ENCODE measurements at regions not wholly inside any gene's neighbourhood (a gene's known extent, or its start where the extent isn't known, plus 50 kb on each side); places are given as distances from the start of the nearest gene placed in this dataset.

DNA sequence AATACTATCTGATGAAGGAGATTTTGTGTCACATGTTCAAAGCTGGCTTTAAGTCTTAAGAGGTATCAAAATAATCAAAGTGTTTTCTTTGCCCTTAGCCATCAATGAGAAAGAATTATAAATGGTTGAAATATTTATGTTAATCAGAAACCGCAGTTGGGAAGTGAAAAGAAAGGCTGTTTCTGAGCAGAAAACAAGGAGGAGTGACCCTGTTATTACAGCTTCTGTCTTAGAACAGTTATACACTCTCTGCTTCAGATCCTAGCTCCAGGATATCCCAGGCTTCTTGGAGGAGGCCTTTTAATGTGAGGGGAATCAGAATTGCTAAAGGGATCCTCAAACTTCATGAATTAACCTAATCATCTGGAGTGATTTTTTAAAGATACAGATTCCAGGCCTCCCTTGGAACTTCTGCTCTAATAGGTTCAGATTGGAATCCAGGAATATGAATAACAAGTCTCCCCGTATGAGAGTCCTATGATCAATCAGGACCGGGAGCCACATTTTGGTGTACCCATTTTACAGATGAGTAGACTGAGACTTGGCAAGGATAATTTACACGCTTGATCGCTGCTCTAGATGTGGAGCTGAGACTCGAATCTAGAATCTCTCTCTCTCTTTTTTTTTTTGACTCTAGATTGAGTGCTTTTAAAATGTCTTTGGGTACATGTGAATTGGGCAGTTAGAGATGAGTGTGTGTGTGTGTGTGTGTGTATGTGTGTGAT, 50.8 kb upstream of the JAG1 start:
- DNase-seq = no peak

DNA sequence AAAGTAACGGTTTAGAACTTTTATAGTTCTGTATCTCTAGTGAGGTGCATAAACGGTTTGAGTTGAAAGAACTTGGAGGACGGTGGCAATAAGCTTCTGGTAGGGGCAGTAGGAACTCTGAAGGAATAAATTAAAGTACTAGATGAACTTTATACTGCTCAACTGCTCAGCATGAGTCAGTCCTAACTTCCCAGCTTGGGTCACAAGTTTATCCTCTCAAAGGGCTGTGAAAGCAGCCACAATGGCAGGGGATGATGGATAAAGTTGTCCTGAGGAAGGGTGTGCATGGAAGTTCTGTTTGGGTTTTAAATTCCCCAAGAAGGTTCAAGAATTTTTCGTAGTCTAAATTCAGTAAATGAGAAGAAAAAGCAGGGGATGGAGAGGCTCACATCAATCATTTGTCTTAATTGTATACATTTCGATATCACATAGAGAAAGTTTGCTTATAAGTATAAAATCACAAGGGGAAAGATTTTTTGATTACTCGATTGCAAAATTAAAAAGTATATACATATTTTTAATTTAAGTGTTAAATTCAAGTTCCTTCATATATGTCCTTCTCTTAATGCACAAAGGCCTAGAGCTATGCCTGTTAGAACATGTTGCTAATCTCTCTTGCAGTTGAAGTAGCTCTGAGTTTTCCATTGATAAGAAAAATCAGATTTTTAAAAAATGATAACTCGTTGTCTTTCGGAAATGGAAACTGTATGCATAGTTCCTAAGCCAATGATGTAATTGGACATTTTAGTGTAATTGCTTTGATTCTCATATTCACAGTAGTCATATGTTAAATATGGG, 55.3 kb upstream of the JAG1 start:
- no peak for DNase-seq

DNA sequence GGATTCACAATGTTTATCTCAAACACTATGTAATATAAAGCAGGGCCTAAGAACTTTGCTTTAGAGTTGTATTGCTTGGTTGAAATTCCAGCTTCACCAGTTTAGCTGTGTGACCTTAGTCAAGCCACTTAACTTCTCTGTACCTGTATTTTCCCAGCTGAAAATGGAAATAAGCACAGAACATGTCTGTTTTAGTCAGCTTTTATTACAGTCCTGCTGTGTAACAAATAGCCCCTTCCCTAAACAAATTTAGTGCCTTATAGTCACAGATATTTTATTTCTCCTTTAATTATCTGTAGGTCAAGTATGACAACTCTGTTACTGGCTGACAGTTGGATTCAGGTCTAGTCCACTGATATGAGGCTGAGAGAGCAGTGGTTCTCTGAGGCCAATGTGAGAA, 56.0 kb upstream of the JAG1 start:
- DNase-seq = no peak

DNA sequence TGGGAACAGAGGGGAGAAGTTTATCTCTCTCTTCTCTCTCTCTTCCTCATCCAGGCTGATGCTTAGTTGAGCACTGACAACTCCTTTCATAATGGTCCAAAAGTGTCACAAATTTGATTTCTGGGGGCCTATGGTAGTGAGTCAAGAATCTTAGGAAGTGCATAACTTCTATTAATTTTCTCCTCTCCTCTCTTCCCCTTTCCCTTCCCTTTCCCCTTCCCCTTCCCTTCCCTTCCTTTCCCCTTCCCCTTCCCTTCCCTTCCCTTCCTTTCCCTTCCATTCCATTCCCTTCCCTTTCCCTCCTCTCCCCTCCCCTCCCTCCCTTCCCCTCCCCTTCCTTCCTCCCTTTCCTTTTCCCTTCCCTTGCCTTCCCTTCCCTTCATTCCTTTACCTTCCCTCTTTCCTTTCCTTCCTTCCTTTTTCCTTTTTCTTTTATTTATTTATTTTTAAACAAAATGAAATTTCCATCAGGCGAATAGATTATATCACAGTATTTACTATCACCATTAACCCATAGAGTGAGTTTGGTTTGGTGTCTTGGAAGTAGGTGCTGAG, 56.9 kb upstream of the JAG1 start:
- no peak for DNase-seq

DNA sequence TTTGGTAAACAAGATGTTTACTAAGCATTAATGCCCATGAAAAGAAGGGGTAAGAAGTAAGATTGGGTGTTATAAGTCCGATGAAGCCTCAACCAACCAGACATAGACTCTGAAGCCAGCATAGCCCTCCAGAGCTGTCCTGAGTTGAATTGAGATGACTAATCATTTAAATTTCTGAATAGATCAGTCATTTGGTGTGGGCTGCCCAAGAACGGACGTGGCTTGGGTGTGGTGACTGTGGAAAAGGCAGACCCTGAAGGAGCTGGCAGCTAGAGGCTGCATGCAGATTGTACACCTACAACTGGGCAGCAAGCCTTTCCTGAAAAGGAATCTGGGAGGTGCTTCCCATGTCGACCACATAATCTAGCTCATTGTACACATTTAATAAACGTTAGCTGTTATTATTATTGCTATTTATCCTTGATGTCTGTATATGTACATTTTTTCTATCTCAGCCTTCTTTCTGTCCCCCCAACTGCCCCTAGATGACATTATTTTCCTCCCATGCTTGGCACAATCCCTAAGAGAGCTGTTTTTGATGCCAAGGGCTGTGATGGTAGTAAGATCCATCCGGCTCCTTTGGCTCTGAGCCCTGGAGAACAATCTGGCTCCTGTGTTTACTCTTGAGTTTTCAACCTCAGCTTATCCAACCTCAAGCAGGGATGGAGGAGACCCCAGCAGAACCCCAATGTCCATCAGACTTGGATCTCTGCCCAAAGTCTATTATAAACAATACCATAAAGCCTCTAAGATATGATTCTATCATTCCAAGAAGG, 57.6 kb upstream of the JAG1 start:
- DNase-seq = no peak

DNA sequence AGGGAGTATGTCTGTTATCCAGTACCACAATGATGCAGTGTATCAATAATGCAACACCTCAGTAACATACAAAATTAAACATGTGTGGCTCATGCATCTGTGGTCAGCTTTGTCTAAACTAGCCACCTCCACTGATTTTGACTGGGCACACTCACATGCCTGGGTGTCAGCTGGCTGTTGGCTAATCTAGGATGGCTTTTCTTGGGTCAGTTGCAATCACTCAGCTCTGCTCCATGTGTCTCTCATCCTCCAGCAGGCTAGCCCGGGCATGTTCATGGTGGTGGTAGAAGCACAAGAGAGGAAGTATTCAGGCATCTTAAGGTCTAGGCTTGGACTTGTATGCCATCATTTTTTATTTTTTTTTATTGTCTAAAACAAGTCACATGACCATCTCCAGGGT, 59.3 kb upstream of the JAG1 start:
- no peak for DNase-seq

DNA sequence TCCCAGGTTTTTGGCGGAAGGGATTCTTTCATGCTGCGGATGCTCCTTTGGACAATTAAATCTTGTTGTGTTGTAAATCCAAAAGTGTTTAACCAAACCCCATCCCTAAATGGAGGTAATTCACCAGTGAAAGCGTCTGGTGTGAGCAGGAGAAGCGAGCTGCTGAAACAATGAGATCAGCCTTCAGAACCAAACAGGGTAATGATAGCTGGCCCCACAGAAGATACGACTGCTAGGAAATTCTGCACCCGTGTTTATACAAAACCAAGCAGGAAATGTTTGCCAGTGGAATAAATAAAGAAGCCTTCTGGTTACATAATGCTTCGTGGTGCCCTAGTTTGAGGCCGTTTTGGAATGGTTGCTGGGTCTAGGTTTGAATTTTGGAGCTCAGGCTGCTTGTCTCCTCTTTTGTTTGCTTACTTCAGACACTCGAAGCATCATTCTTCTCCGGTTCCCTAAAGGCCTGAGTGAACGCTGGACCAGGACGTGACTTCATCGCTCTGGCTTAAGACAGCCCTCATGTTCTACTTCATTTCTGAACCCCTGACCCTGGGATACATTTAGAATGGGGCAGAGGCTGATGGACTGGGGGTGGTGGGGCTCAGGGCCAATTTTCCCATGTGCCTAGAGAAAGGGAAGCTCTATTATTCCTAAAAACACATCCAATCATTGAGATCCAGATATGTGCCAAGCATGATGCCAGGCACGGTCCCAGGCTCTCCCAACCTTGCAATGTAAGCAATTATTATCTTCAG, 61.6 kb upstream of the JAG1 start:
- no peak for DNase-seq

DNA sequence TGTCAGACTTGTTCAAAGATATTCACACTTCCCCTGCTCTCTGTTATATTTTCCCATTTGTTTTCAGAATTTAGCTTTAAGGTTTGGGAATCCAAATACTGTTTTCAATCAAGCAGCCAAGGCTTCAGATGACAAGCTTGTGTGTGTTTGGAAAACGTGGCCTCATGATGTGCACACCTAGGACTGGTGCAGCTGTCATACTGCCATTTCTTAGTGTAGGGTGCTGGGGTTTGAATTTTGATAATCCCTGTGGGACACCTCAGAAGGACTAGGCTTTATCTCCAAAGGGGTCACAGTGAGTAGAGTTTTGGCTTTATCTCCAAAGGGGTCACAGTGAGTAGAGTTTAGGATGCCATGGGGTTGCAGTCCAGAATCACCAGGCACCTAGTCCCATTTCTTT, 65.3 kb upstream of the JAG1 start:
- no peak for DNase-seq

DNA sequence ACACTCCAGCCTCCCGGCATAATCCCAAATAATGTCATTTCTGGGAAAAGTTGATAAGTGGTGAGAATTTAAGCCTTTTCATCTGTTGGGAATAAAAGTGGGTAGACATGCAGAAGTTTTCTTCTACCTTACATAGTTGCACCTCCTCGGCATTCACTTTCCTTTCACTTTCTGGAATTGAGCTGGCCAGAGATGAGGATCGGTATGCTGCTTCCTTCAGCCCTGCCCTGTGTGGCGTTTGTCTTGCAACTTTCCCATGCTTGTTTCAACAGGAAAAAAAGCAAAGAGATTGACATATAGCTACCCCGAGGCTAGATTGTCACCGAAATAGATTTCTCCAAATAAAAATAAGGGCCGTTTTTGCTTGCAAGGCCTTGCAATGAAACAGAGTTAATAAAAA, 65.8 kb upstream of the JAG1 start:
- peak; percentile 40 for DNase-seq

DNA sequence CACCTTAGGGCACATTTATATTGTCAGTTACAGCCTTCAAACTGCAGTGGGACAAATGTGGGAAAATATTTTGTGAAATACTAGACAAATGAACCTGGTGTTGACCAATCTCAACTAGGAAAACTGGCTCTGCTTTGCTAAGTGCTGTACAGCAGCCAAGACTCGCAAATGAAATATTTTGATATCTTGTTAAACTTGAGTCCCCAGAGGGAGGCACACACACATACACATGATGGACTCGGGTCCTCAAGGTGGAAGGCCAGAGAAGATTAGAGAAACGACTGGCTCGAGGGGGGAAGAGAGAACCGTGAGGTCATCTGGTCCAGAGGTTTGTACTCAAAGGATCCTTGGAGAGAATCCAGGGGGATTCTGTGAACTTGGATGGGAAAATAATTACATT, 67.3 kb upstream of the JAG1 start:
- no peak for DNase-seq

DNA sequence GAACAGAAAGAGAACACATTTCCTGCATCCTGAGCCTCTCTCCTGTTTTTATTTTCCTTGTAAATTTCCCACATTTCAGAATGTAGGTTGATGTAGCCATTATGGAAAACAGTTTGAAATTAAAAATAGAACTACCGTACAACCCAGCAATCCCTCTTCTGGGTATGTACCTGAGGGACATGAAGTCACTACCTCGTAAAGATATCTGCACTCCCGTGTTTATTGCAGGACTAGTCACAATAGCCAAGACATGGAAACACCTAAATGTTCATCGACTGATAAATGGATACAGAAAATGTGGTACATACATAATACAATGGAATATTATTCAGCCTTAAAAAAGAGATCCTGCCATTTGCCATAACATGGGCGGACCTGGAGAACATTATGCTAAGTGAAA, 72.0 kb upstream of the JAG1 start:
- DNase-seq = no peak

DNA sequence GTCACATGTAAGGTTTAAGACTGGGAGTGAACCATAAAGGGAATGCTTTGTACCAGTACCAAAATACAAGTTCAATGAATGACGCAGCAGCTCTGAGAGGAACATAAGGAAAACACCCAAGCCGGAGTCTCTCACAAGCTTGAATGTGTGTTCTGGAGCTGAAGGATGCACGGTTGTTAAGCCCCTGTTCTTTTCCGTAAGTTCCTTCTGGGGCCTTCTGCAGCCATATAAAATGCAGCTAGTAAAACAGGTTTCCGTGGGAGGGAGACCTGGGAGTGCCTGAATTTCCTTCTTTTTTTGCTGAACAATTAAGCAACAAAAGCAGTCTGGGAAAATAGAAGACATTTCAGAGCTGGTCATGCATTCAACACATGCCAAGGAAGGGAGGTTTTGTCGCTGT, 73.2 kb upstream of the JAG1 start:
- DNase-seq = peak; percentile 19

DNA sequence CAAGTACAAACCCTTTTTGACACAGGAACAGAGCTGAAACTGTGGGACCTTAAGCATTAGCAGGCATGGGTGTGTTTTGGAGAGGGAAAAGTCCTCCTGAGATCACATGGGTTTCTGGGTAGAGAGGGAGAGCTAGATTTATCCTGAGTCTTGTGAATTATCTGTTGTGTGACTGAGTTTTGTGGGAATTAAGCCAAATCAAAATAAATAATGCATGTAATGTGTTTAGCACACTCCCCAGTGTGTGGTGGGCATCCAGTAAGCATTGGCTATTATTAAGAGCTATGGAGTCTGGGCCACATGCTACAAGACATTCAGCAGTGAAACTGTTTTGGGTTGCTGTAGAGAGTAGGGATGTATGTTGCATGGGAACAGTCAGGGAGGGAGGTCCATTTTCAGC, 75.3 kb upstream of the JAG1 start:
- no peak for DNase-seq

DNA sequence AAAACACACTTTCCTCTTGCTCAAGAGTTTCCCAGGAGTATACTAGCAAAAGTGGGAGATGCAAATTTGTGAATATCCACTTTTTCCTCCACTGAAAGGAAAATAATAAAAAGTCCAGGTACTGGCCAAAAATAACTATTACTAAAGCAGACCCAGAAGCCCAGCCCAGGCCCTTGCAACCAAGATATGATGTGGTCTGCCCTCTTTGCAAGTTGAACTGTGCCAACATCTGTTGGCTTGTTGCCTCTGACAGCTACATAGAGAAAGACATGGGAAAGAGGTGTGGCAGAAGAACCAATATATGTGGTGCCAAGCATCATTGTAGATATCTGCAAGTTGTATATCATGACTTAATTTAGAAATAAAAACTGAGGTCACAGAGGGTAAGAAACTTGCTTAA, 78.4 kb upstream of the JAG1 start:
- DNase-seq = no peak

DNA sequence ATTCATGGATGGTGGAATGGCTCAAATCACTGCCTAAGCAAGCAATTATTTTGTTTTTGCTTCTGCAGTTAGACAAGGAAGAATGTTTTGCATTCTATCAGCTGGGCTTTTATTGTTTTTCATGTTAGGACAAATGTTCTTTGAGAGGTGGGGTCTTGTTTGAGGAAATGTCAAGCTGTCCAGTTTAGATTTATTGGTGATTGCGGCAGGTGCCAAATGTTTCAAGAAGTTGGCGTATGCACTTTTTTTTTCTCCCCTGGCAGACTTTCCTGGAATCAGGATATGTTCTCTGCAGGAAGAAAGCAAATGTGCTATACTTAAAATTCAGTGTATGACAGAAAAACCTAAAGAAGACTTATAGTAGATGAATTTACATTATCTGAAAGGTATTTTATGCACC, 81.0 kb upstream of the JAG1 start:
- no peak for DNase-seq

DNA sequence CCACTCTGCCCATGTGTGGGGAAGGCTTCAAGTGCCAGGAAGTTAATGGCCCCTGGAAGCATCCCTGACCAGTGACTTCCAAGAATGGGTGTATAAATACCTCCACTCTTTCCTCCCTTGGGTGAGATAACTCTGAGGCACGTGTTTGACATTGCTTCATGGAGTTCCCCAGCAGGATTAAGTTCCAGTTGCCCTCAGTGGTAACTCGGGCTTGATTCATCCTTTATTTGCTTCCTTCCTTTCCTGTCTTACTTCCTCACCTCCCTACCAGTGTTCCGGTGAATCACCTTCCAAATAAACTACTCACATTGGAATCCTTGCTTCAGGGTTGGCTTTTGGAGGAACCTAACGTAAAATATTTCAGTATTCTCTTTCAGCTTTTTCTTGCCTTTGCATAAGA, 84.6 kb upstream of the JAG1 start:
- peak; percentile 10 for DNase-seq

DNA sequence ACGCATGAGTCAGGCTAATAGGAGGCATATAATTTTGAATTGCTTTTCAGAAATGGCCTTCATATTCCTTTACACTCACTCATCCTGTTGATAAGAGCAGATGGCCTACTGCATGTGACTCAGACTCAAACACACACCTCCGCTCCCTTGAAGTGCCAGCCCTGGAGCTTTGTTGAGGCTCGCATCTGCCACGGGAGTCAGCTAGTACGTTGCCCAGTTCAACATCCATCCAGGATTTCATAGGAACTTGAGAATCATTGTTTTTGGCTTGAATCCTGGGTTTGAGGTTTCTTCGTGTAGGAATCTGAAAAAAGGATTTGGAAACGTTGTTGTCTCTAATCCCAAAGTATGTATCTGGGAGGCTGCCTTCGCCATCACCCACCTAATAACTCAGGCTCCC, 87.4 kb upstream of the JAG1 start:
- no peak for DNase-seq

DNA sequence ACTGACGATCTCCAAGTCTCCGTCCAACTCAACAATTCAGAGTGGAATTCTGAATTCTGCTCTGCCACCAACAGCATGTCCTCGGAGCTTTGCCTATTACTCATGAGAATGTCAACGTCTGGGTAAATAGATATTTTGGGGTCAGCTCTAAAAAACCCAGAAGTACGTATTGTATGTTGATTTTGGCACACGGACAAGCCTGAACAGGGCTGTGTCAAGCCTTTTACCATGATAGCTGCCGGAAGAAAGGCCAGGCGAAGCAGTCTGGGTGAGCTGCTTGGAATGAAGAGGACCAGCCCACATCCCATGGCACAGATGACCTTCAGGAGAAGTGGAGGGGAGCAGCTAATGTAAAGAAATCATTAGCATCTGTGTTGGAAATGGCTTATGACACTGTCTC, 88.0 kb upstream of the JAG1 start:
- DNase-seq = no peak

DNA sequence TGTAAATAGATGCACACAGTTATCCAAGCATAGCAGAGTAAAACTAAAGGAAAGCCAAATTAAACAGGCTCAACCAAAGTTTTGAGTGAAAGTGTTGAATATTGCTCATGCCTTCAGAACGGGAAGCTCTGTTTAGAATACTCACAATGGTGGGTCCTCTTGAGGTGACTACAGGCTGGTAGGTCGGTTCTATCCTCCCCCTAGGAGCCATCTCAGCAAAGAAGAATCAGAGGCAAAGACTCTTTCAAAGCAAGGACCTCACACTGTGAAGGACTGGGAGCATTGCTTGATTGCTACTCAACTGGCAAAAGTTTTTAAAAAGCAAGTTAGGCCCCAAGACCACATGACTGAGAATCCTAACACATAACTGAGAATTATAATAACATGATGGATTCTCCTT, 88.4 kb upstream of the JAG1 start:
- DNase-seq = no peak

DNA sequence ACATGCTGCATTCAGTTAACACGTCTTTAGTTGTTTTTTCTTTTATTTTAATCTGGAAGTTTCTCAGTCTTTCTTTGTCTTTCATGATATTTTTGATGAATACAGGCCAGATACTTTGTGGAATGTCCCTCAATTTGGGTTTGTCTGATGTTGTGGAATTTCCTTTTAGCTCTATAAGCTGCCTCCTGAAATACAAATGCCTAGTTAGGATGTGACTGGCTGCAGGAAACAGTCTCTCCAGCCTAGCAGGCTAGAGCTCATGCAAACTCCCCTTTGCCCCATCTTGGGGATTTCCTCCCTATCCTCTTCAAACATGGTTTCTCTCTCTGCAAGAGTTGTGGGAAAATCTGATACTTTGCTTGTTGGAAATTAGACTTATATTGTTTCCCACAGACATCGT, 89.3 kb upstream of the JAG1 start:
- DNase-seq = no peak

DNA sequence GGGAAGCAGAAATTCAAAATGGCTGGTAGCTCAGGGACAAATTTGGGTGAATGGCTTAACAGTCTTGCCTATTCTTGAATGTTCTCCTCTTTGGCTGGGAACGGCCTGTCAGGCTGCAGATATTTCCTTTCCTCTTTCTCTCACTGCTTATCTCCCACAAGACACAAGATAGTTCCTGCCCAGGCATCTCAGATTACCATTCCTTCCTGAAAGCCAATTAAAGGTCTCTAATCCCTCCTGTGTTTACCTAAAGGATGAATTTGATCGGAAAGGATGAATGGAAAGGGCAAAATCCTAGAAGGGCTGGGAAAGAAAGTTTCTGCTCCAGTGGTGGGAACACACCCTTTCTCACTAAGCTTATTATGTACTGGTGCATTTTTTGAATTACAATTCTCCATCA, 95.9 kb upstream of the JAG1 start:
- no peak for DNase-seq

DNA sequence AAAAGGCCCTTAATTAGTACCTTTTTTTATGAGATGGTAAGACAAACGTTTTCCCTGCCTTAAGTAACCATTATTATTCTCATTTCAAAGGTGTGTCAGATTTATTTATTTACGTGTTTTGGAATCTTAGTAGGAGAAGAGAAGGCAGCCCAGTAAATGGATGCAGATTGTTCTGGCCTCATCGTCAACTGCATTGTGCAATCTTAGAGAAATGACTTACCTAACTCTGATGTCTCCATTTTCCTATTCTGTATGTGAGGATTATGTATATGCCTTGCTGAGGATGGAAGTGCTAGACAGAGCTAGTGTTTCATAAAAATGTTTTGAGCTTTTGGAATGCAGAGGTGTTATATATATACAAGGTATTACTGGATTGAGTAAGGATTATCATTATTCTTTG, 97.0 kb upstream of the JAG1 start:
- DNase-seq = no peak
